HL-60/S4 treated with phorbol 12-myristate 13-acetate at 8.2 ng/mL for 4 days and 3 days (cell line): ENCODE measurements at regions not wholly inside any gene's neighbourhood (a gene's known extent, or its start where the extent isn't known, plus 50 kb on each side); places are given as distances from the start of the nearest gene placed in this dataset.

Experiments used
- in situ Hi-C: fragments of 300-500 bp; cut with MboI; formaldehyde crosslinking; loops from 2 replicates; pipeline ENCODE4 v1.15.0; 2022; ENCODE audit warnings: low sequenced_read_pairs

- in situ Hi-C loops, result loop anchor here (25.0 kb wide), 1 partner anchor 221 kb away; no protein-coding TSS in a partner anchor
Measured at GRCh38 chr15:31433091-31433490, 106.5 kb downstream of the KLF13 start.

DNA sequence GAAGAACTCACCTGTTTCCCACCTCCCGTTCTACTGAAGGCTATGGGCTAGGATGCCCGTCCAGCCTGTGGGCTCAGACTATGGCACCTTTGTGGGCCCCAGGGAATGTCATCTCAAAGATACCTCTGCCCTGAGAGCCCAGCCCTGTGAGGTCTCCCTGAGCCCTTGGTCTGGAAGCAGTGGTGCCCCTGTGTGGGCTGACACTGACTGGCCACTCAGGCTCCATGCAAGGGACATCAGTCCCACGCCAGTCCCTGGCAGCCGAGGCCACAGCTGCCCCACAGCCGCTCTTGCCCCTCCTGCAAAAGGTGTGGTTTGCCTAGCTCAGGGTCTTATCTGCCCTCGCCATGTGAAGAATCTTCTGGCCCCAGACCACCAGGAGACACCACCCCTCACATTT, 106.9 kb downstream of the KLF13 start:
- in situ Hi-C loops, result loop anchor here (25.0 kb wide), 1 partner anchor 221 kb away; no protein-coding TSS in a partner anchor

DNA sequence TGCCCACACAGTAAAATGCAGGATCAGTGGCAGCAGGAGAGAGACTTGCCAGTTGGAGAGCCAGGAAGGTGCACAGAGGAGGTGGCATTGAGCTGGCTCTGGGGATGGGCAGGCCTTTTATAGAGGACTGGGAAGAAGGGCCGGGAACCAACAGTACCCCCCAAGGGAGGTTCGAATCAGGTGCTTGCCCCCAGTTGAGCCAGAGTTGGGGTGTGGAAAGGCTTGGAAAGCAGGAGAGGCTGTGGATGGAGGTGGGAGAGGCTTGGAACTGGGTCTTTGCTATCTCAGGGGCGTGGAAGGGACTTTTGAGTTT, 107.6 kb downstream of the KLF13 start:
- in situ Hi-C loops, result loop anchor here (25.0 kb wide), 1 partner anchor 222 kb away; no protein-coding TSS in a partner anchor

DNA sequence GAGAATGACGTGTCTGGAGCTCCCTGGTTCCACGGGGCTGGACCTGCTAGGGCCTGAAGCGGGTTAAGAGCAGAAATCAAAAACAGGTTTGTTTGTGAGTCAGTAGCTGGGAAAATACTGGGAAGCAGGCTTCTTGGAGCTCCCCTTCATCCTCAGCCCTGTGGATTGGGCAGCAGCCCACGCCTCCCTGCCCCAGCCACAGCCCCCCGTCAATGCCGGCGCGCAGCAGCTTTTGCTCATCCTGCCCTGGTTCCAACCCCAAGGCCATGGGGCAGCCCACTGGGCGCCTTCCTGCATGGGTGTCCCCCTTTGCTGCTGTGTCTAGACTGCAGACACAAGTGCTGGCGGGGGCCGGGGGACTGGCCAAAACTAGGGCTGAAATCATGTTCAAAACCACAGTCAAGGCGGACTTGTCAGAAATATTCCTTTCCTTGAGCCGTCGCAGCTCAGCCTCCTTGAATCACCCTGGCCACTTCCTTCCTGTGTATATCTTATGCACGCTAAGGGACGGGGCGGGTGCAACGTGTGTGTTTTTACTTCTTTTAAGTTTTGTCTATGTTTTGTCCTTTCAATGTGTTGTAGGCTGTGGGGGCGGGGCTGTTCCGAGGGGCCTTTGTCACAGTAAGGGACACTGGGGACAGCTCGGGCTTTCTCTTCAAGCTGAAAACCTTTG, 108.1 kb downstream of the KLF13 start:
- in situ Hi-C loops, result loop anchor here (25.0 kb wide), 1 partner anchor 222 kb away; no protein-coding TSS in a partner anchor

DNA sequence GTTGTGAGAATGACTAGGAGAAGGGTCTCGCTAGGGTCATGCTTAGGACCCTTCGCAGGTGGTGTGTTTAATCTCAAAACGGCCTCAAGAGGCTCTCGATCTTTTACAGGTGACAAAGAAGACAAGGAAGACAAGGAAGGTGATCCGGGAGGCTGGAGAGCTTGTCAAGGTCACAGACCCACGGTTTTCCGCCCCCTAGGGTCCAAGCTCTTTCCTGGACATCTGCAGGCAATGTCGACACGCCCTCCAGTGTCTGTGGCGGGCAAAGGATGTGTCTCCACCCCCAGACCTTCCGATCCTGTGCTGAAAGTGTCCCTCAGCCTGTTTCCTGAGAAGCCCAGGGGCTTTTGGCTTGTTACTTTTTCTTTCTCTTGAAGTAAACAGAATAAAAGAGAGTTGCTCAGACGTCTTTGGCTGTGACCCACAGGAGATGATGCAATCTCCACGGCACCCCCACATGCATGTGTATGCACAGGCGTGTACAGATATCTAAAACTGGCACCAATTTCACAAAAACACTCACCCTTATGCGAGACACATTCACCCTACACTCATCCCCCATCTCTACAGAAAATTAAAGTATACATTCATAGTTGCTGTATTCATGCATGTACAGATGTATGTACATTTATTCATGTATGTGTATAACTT, 108.8 kb downstream of the KLF13 start:
- in situ Hi-C loops, result loop anchor here (25.0 kb wide), 1 partner anchor 223 kb away; no protein-coding TSS in a partner anchor

DNA sequence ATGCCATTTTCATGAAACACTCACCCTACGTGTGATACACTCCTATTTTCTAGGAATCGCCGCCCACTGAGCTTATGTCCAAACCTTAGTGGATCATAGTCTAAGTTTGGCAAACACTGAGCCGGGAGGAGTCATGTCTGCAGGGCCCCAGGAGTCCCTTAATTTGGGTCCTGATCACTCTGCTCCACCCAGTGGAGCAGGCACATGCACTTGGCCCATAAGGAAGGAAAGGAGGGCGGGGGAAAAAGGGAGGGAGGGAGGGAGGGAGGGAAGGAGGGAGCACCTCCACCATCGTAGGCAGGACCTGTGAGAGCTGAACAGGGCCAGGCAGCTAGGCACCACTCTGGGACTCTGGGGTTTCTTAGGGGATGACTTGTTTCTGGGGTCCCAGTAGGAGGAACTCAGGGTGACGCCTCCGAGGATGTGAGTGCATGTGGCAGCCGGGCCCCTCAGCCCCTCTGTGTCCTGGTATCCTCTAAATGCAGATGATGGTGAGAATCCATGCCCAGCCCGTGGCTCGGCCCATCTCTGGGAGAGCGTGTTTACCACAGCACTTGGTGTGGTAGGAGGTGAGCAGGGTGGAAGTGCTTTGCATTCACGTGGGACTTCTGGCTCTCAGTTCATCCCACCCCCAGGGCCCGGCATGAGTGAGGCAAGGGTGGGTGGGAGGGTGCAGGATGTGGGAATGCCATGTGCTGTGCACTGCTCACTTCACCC, 109.4 kb downstream of the KLF13 start:
- in situ Hi-C loops, result loop anchor here (25.0 kb wide), 1 partner anchor 224 kb away; no protein-coding TSS in a partner anchor

DNA sequence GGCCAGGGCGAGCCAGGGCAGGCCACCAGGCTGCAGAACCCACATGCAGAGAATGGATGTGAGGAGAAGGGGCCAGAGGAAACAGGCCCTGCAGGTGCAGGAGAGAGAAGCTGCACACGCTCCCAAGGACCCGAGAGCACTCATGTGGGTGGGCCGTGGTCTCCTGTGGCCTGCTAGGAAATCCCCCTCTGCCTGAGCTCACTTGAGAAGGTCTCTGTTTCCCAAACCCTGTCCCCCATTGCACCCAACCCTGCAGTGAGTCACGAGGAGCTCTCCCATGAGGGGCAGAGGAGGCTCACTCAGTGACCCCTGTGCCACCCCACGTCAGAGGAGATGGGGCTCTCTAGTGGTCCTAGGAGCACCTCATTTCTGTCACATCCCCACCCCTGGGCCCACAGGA, 111.1 kb downstream of the KLF13 start:
- in situ Hi-C loops, result loop anchor here (25.0 kb wide), 1 partner anchor 225 kb away; no protein-coding TSS in a partner anchor

- in situ Hi-C loops, result loop anchor here (25.0 kb wide), 1 partner anchor 226 kb away; no protein-coding TSS in a partner anchor
Measured at GRCh38 chr15:31438601-31439265, 112.1 kb downstream of the KLF13 start.

GRCh38 chr15:31439328-31439727, 112.7 kb downstream of the KLF13 start:
- in situ Hi-C loops, result loop anchor here (25.0 kb wide), 1 partner anchor 227 kb away; no protein-coding TSS in a partner anchor

GRCh38 chr15:31440216-31440615, 113.6 kb downstream of the KLF13 start:
- in situ Hi-C loops, result loop anchor here (25.0 kb wide), 1 partner anchor 228 kb away; no protein-coding TSS in a partner anchor

DNA sequence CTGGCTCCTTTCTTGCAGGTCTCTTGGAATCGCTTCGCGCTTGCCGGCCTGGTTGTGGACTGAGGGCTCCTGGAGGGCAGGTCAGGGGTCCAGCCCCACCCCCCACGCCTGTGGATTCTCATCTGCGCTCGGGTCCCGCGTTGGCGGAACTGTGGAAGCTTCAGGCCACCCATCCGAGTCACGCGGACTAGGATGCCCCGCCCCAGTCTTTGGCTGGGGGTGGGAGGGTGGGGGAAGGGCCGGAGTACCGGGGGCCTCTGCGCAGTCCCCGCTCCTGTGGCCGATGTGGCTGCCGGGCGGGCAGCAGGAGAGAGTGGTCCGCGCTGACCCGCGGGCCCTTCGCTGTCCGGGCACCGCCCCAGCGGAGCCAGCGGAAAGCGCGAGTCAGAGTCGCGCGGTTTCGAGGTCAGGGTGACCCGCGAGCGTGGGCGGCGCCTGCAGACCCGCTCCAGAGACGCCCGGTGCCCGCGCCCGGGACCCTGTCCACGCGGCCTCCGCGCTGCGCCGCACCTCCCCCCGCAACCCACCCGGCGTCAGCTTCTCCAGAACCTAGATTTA, 114.2 kb downstream of the KLF13 start:
- in situ Hi-C loops, result loop anchor here (25.0 kb wide), 1 partner anchor 229 kb away; no protein-coding TSS in a partner anchor

- in situ Hi-C loops, result loop anchor here (25.0 kb wide), 1 partner anchor 230 kb away; no protein-coding TSS in a partner anchor
Measured at GRCh38 chr15:31442226-31442625, 115.6 kb downstream of the KLF13 start.

DNA sequence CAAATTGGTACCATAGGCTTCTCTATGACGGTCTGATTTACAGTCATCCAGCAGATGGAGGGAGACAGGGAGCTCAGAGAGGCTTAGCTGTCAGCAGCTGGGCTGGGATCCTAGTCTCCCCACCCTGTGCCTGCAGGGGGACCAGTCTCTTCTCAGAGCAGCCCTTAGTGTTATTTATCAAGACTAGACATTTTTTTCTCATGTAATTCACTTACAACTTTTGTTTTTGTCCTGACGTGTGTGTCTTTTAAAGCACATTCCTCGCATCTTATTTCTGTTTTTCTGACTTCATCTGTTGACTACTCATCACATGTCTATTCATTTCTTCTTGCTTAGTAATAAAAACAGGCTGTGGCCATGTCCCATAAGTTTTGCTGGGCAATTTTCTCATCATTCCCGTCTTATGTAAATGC, 116.1 kb downstream of the KLF13 start:
- in situ Hi-C loops, result loop anchor here (25.0 kb wide), 1 partner anchor 230 kb away; no protein-coding TSS in a partner anchor

DNA sequence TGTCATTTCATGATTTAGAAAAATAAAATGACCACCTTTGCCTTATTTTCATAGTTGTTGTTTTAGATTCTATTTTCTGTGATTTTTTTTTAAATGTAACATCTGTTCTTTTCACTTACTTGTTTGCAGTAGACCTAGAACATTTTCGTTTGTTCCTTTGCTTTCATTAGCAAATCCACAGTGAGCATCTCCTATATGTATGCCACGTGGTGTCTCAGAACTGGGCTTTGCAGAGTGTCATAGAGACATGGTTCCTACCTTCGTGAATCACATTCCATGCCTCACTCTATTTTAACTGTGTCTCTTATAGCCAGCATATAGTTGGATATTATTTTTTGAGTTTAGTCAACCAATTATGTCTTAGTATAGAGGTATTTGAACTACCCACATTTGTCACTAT, 118.2 kb downstream of the KLF13 start:
- in situ Hi-C loops, result loop anchor here (25.0 kb wide), 1 partner anchor 233 kb away; no protein-coding TSS in a partner anchor

GRCh38 chr15:31446546-31446945, 119.9 kb downstream of the KLF13 start:
- in situ Hi-C loops, result loop anchor here (25.0 kb wide), 1 partner anchor 234 kb away; no protein-coding TSS in a partner anchor

DNA sequence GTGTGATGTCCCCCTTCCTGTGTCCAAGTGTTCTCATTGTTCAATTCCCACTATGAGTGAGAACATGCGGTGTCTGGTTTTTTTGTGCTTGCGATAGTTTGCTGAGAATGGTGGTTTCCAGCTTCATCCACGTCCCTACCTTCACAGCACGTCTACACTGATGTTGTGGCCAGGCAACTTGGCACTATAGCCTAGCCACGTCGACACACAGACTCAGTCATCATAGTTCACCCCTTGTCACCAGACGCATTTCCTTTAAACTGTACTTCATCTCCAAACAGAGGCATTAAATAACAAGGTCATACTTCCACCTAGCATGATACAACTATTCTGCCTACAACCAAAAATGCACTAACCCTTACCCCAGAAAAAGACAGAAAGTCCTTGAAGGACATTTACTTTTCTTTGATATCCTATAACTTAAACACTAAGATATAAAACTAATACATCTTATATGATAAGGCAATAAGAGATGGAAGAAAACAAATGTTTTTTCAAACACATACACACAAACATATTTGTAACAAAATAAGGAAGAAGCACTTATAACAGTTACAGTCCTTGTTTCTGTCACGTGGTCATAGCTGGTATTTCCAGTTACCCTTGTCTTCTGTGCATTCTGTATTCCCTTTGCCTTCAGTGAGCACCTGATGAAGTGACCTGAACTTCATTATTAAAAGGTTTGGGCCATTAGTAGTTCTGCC, 121.4 kb downstream of the KLF13 start:
- in situ Hi-C loops, result loop anchor here (25.0 kb wide), 1 partner anchor 236 kb away; no protein-coding TSS in a partner anchor

DNA sequence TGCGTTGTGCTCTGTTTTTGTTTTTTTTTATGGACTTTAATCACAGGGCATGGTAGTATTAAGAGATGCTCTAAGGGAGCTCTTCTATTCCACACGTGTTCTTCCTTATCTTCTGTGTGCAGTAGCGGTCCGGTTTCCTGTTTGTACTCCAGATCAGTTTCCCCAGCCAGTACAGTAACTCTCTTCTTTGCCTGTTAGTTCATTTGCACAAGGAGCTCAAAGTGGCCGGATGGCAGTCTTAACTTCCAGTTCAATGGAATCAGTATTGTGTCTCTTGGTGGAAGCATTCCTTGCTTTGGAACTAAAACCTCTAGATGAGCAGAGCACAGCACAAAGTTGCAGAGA, 122.0 kb downstream of the KLF13 start:
- in situ Hi-C loops, result loop anchor here (25.0 kb wide), 1 partner anchor 236 kb away; no protein-coding TSS in a partner anchor

DNA sequence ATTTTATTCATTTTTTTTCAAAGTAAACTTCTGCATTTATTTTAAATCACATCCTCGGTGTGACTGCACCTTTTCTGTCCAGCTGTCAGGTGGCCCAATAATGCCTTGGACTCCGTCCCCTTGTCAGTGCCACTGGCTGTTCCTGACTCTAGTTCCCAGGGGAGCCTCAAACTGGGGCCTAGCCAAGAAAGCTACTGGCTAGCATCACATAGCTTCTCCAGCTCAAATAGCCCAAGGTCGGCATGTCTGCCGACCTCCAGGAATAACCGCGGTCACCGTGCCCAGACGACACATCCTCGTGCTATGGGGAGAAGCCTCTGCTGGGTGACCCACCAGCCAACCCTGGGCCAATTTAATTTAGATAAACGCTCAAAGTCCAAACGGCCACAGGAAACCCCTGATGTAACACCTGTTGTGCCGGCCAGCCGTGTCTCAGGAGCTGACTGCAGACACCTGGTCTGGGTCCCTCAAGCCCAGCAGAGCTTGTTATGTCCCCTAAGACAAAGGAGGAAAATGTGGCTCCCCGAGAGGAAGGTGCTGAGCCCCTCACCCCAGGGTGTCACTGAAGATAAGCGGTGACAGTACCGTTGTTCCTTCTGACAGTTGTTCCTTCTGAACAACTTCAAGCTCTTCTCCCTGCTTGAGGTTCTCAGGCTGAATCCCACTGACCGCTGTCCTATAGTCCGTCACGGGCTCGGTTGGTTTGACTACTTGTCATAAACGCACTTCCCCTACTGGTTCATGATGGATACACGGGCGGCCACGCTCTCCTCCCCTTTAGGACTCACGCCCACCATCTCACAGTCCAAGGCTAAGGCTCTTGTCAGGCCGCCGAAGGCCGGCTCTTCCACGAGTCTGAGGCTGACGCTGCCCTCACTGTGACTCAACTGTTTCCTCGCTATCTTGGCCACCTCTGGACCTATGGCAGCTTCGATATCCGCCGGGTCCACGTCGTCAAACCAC, 126.2 kb downstream of the KLF13 start:
- in situ Hi-C loops, result no loop called here
